ENCODE measurements at regions not wholly inside any gene's neighbourhood (a gene's known extent, or its start where the extent isn't known, plus 50 kb on each side); places are given as distances from the start of the nearest gene placed in this dataset.

GRCh38 chr17:14781123-14781522 lies 480.2 kb downstream of the HS3ST3B1 start:
- WGBS (ENCODE audit: low lambda C conversion rate, missing lambda C conversion rate), result 97% methylated on average over 2 of the region's 2 CpGs
- Histone ChIP-seq H3K4me2 (no peak overlapping the region), H3K79me2 (no peaks in the 10 kb centered on the region), H3K4me3 (no peak overlapping the region), H3K9me2 (replicated peaks; ENCODE audit: insufficient read depth) (no peaks in the 10 kb centered on the region), H3K27me3 (no peaks in the 10 kb centered on the region), H3K9me3 (ENCODE audit: low read depth) (no peaks in the 10 kb centered on the region), H3K4me1 (ENCODE audit: insufficient read depth) (no peaks in the 10 kb centered on the region), H2AFZ (no peak overlapping the region), H3K36me3 (replicated peaks; ENCODE audit: insufficient read depth, low read depth) (no peaks in the 10 kb centered on the region), H4K20me1 (ENCODE audit: insufficient read depth, poor library complexity, severe bottlenecking) (no peaks in the 10 kb centered on the region), H3K27ac (no peak overlapping the region)
- no peak for DNase-seq (ENCODE audit: low spot score)
- TF ChIP-seq EZH2phosphoT487 (IDR thresholded peaks at IDR 0.05; ENCODE audit: low read depth, severe bottlenecking, unreplicated experiment) (no peak), EZH2 (IDR thresholded peaks at IDR 0.05; ENCODE audit: borderline replicate concordance) (no peak), CTCF (IDR thresholded peaks at IDR 0.05; ENCODE audit: poor library complexity) (no peak)

DNA sequence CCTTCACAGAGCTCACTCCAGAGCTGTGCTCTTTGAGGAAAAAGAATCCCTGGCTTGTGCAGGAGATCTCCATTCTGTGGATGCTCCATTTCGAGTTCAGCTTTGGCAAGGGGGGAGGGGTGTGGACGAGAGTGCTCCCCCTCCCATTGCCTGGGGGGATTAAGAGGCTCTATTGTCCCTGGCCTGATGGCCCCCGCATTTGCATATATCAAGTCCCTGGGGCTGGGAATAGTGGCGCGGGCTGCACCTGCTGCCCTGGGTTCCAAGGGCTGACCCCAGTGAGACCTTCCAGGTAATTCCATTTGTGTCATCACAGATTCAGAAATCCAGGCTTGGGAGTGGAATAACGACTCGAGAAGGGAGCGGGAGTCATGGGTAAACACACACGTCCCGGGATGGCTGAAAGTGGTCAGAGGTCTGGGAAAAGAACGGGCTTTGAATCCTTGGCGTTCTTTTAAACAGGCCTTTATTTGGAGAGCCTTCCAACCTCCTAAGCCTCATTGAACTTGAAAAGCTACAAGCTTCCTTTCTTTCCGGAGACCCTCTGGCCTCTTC lies 479.3 kb downstream of the HS3ST3B1 start:
- Histone ChIP-seq H3K4me1 (ENCODE audit: insufficient read depth) (no peaks in the 10 kb centered on the region), H3K27me3 (no peaks in the 10 kb centered on the region), H2AFZ (no peak overlapping the region), H3K4me3 (no peak overlapping the region), H3K79me2 (no peaks in the 10 kb centered on the region), H3K27ac (no peak overlapping the region), H4K20me1 (ENCODE audit: insufficient read depth, poor library complexity, severe bottlenecking) (no peaks in the 10 kb centered on the region), H3K36me3 (replicated peaks; ENCODE audit: insufficient read depth, low read depth) (no peaks in the 10 kb centered on the region), H3K4me2 (no peak overlapping the region), H3K9me2 (replicated peaks; ENCODE audit: insufficient read depth) (no peaks in the 10 kb centered on the region), H3K9me3 (ENCODE audit: low read depth) (no peaks in the 10 kb centered on the region)
- DNase-seq (ENCODE audit: low spot score), result no peak
- TF ChIP-seq CTCF (IDR thresholded peaks at IDR 0.05; ENCODE audit: poor library complexity), result no peak
- no peak for TF ChIP-seq EZH2 (IDR thresholded peaks at IDR 0.05; ENCODE audit: borderline replicate concordance)
- TF ChIP-seq EZH2phosphoT487 (IDR thresholded peaks at IDR 0.05; ENCODE audit: low read depth, severe bottlenecking, unreplicated experiment), result no peak
- WGBS (ENCODE audit: low lambda C conversion rate, missing lambda C conversion rate), result 65% methylated on average over 13 of the region's 13 CpGs

DNA sequence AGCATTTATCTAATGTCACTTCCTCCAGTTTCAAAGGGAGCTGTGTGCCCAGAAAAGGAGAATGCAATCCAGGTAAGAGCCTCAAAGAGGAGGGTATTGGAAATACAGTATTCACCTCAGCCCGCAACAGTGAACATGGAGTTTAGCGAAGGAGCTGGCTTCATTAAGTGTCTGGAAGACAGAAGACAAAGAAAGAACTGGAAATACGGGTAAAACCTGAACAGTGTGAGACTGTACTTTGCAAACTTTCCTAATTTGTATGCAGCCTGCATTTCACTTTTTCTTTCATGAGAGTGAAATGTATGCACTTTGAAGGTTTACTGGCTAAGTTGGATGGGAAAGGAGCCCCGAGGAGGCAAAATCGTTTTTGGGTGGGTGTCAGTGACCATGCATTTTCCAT lies 478.4 kb downstream of the HS3ST3B1 start:
- Histone ChIP-seq H3K27ac (peak overlapping the region; percentile 20), H2AFZ (no peak overlapping the region), H3K36me3 (replicated peaks; ENCODE audit: insufficient read depth, low read depth) (no peaks in the 10 kb centered on the region), H3K4me3 (no peak overlapping the region), H3K9me3 (ENCODE audit: low read depth) (no peaks in the 10 kb centered on the region), H4K20me1 (ENCODE audit: insufficient read depth, poor library complexity, severe bottlenecking) (no peaks in the 10 kb centered on the region), H3K9me2 (replicated peaks; ENCODE audit: insufficient read depth) (no peaks in the 10 kb centered on the region), H3K4me2 (no peak overlapping the region), H3K79me2 (no peaks in the 10 kb centered on the region), H3K4me1 (ENCODE audit: insufficient read depth) (no peaks in the 10 kb centered on the region), H3K27me3 (no peaks in the 10 kb centered on the region)
- no peak for DNase-seq (ENCODE audit: low spot score)
- TF ChIP-seq EZH2 (IDR thresholded peaks at IDR 0.05; ENCODE audit: borderline replicate concordance) (no peak), EZH2phosphoT487 (IDR thresholded peaks at IDR 0.05; ENCODE audit: low read depth, severe bottlenecking, unreplicated experiment) (no peak), CTCF (IDR thresholded peaks at IDR 0.05; ENCODE audit: poor library complexity) (no peak)
- WGBS (ENCODE audit: low lambda C conversion rate, missing lambda C conversion rate), result 77% methylated on average over 5 of the region's 5 CpGs

GRCh38 chr17:14777291-14777690 lies 476.4 kb downstream of the HS3ST3B1 start:
- no peaks in the 10 kb centered on the region for H3K79me2 ChIP-seq
- peak overlapping the region; percentile 22 for H3K27ac ChIP-seq
- H4K20me1 ChIP-seq (ENCODE audit: insufficient read depth, poor library complexity, severe bottlenecking), result no peaks in the 10 kb centered on the region
- DNase-seq (ENCODE audit: low spot score), result no peak
- H3K36me3 ChIP-seq (replicated peaks; ENCODE audit: insufficient read depth, low read depth), result no peaks in the 10 kb centered on the region
- H3K4me1 ChIP-seq (ENCODE audit: insufficient read depth), result no peaks in the 10 kb centered on the region
- no peaks in the 10 kb centered on the region for H3K27me3 ChIP-seq
- H3K4me3 ChIP-seq, result no peak overlapping the region
- WGBS (ENCODE audit: low lambda C conversion rate, missing lambda C conversion rate), result 81% methylated on average over 2 of the region's 2 CpGs
- H2AFZ ChIP-seq, result no peak overlapping the region
- no peak for TF ChIP-seq EZH2phosphoT487 (IDR thresholded peaks at IDR 0.05; ENCODE audit: low read depth, severe bottlenecking, unreplicated experiment)
- H3K4me2 ChIP-seq, result no peak overlapping the region
- H3K9me2 ChIP-seq (replicated peaks; ENCODE audit: insufficient read depth), result no peaks in the 10 kb centered on the region
- no peaks in the 10 kb centered on the region for H3K9me3 ChIP-seq (ENCODE audit: low read depth)

Measured in hepatocyte (in vitro differentiated cells).